Liver (tissue), 8 donors: ENCODE measurements at regions not wholly inside any gene's neighbourhood (a gene's known extent, or its start where the extent isn't known, plus 50 kb on each side); places are given as distances from the start of the nearest gene placed in this dataset.

Experiments used
- DNase-seq: peaks from one replicate; pipeline ENCODE4 v3.0.0-alpha.2; 2017; ENCODE audit warnings: low spot score
- H3K27ac ChIP-seq, 2 donors: one replicate each; pipeline ENCODE4 v1.7.0; 2013; ENCODE audit warnings: inconsistent platforms in 2 of 2, low read length in 2 of 2, control low read depth in 1 of 2, low read depth in 1 of 2, mild to moderate bottlenecking in 1 of 2
- H3K27me3 ChIP-seq, 4 donors: one replicate each; pipeline versions ENCODE4 v1.6.1 to v1.7.0; 2013; ENCODE audit warnings: low read length in 3 of 4, inconsistent platforms in 1 of 4, mild to moderate bottlenecking in 1 of 4, moderate library complexity in 1 of 4; ENCODE audit not compliant: control insufficient read depth in 4 of 4, insufficient read depth in 4 of 4
- H3K36me3 ChIP-seq, 4 donors: one replicate each; pipeline versions ENCODE4 v1.6.1 to v1.7.0; 2013; ENCODE audit warnings: low read length in 3 of 4, mild to moderate bottlenecking in 3 of 4, low read depth in 1 of 4, moderate library complexity in 1 of 4; ENCODE audit not compliant: control insufficient read depth in 4 of 4, insufficient read depth in 3 of 4
- H3K4me1 ChIP-seq, 4 donors: one replicate each; pipeline versions ENCODE4 v1.6.1 to v1.7.0; 2013; ENCODE audit warnings: low read length in 3 of 4, mild to moderate bottlenecking in 3 of 4, moderate library complexity in 1 of 4; ENCODE audit not compliant: control insufficient read depth in 4 of 4, insufficient read depth in 4 of 4
- H3K4me3 ChIP-seq, 3 donors: one replicate each; pipeline versions ENCODE4 v1.6.1 to v1.7.0; 2013; ENCODE audit warnings: low read length in 3 of 3, control low read depth in 1 of 3, low read depth in 1 of 3, mild to moderate bottlenecking in 1 of 3
- H3K9ac ChIP-seq, 2 donors: one replicate each; pipeline ENCODE4 v1.7.0; 2013; ENCODE audit warnings: low read length in 2 of 2, mild to moderate bottlenecking in 2 of 2, moderate library complexity in 2 of 2, control low read depth in 1 of 2, low read depth in 1 of 2
- H3K9me3 ChIP-seq, 4 donors: one replicate each; pipeline versions ENCODE4 v1.6.1 to v1.7.0; 2013; ENCODE audit warnings: low read length in 3 of 4; ENCODE audit not compliant: control insufficient read depth in 4 of 4
- EGR1 ChIP-seq, 2 donors: IDR thresholded peaks; 2 replicates each; pipeline ENCODE4 v1.6.1; 2016 to 2018; ENCODE audit warnings: antibody characterized with exemption in 2 of 2, low read depth in 2 of 2
- FOXA1 ChIP-seq: IDR thresholded peaks from 2 replicates; pipeline ENCODE4 v1.6.1; 2016; ENCODE audit warnings: antibody characterized with exemption
- GABPA ChIP-seq, 2 donors: IDR thresholded peaks in 1 of 2; conservative IDR thresholded peaks in 1 of 2; 2 replicates each; pipeline ENCODE4 v1.6.1; 2016; ENCODE audit warnings: antibody characterized with exemption in 2 of 2, mild to moderate bottlenecking in 1 of 2, moderate library complexity in 1 of 2
- HNF4A ChIP-seq, 2 donors: conservative IDR thresholded peaks; 2 replicates each; pipeline ENCODE4 v1.6.1; 2016; ENCODE audit warnings: antibody characterized with exemption in 2 of 2, mild to moderate bottlenecking in 2 of 2
- HNF4G ChIP-seq: IDR thresholded peaks from 2 replicates; pipeline ENCODE4 v1.6.1; 2016; ENCODE audit warnings: antibody characterized with exemption
- JUND ChIP-seq, 2 donors: IDR thresholded peaks; 2 replicates each; pipeline ENCODE4 v1.6.1; 2016; ENCODE audit warnings: antibody characterized with exemption in 2 of 2
- NR2F2 ChIP-seq: IDR thresholded peaks from 2 replicates; pipeline ENCODE4 v1.6.1; 2016; ENCODE audit warnings: antibody characterized with exemption
- RAD21 ChIP-seq, 2 donors: IDR thresholded peaks; 2 replicates each; pipeline ENCODE4 v1.6.1; 2016; ENCODE audit warnings: antibody characterized with exemption in 2 of 2, mild to moderate bottlenecking in 2 of 2
- RXRA ChIP-seq, 2 donors: IDR thresholded peaks; 2 replicates each; pipeline ENCODE4 v1.6.1; 2017 to 2018; ENCODE audit warnings: antibody characterized with exemption in 2 of 2, mild to moderate bottlenecking in 1 of 2
- SP1 ChIP-seq: IDR thresholded peaks from 2 replicates; pipeline ENCODE4 v1.6.1; 2018; ENCODE audit warnings: antibody characterized with exemption, mild to moderate bottlenecking
- TAF1 ChIP-seq: conservative IDR thresholded peaks from 2 replicates; pipeline ENCODE4 v1.6.1; 2016; ENCODE audit warnings: antibody characterized with exemption, mild to moderate bottlenecking
- YY1 ChIP-seq: IDR thresholded peaks from 2 replicates; pipeline ENCODE4 v1.6.1; 2016; ENCODE audit warnings: antibody characterized with exemption, mild to moderate bottlenecking
- WGBS: extraction: QIAGEN DNeasy Blood & Tissue Kit; methylation state at CpG from one replicate; pipeline ENCODE4 v1.1.7; 2013; 5-methylcytosine and 5-hydroxymethylcytosine counted together
- TF ChIP-seq, protein P1 (sequence below): IDR thresholded peaks from 2 replicates; pipeline ENCODE4 v1.6.1; 2016; ENCODE audit warnings: antibody characterized with exemption, mild to moderate bottlenecking
- TF ChIP-seq, protein P2 (sequence below): IDR thresholded peaks from 2 replicates; pipeline ENCODE4 v1.6.1; 2016; ENCODE audit warnings: antibody characterized with exemption
- TF ChIP-seq, protein P3 (sequence below): IDR thresholded peaks from 2 replicates; pipeline ENCODE4 v1.6.1; 2016; ENCODE audit warnings: antibody characterized with exemption
- TF ChIP-seq, protein P4 (sequence below): fragments of 150-350 bp; IDR thresholded peaks from 2 replicates; pipeline ENCODE4 v1.5.1; 2017; ENCODE audit warnings: improper control_type of control experiment, low read depth, low read length; ENCODE audit not compliant: missing input control
- donor health status: healthy.
- donor health status: healthy.
- donor health status: healthy.
- donor health status: healthy.
- donor health status: healthy.

DNA sequence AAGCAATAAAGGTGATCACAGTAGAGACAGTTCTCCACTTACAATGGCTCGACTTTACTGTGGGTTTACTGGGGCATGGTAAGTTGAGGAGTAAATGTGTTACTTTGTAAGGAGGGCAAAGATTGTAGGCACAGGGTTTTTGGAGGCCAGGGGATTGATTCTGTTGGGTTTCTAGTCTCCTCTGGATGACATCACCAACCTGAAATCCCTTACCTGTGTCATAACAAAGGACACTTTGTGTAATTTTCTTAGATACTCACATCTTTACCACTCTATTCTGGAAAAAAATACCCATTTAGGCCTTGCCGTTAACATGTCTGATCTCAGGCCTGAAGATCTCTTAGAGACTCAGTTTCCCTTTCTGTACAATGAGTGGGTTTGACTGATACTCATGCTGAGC is 161.7 kb downstream of the GLI2 start:
- Histone ChIP-seq H3K4me3 (no peak overlapping the region), H3K27ac (no peak overlapping the region), H3K4me1 (no peaks in the 10 kb centered on the region), H3K36me3 (no peaks in the 10 kb centered on the region), H3K9me3 (no peaks in the 10 kb centered on the region), H3K9ac (no peak overlapping the region), H3K27me3 (no peaks in the 10 kb centered on the region)
- no peak for DNase-seq
- 82% methylated on average over 2 of the region's 2 CpGs for WGBS
- TF ChIP-seq FOXA1 (no peak), EGR1 (IDR thresholded peaks at IDR 0.05; ENCODE audit: low read depth in 2 of 2) (no peak), GABPA (IDR thresholded peaks at IDR 0.05 in 1 of 2, conservative IDR thresholded peaks at IDR 0.05 in 1 of 2) (no peak), HNF4G (no peak), JUND (IDR thresholded peaks at IDR 0.05) (no peak), HNF4A (conservative IDR thresholded peaks at IDR 0.05) (no peak), NR2F2 (no peak), YY1 (no peak), RAD21 (IDR thresholded peaks at IDR 0.05) (no peak), TAF1 (no peak), SP1 (no peak)
- TF ChIP-seq, protein P1, sequence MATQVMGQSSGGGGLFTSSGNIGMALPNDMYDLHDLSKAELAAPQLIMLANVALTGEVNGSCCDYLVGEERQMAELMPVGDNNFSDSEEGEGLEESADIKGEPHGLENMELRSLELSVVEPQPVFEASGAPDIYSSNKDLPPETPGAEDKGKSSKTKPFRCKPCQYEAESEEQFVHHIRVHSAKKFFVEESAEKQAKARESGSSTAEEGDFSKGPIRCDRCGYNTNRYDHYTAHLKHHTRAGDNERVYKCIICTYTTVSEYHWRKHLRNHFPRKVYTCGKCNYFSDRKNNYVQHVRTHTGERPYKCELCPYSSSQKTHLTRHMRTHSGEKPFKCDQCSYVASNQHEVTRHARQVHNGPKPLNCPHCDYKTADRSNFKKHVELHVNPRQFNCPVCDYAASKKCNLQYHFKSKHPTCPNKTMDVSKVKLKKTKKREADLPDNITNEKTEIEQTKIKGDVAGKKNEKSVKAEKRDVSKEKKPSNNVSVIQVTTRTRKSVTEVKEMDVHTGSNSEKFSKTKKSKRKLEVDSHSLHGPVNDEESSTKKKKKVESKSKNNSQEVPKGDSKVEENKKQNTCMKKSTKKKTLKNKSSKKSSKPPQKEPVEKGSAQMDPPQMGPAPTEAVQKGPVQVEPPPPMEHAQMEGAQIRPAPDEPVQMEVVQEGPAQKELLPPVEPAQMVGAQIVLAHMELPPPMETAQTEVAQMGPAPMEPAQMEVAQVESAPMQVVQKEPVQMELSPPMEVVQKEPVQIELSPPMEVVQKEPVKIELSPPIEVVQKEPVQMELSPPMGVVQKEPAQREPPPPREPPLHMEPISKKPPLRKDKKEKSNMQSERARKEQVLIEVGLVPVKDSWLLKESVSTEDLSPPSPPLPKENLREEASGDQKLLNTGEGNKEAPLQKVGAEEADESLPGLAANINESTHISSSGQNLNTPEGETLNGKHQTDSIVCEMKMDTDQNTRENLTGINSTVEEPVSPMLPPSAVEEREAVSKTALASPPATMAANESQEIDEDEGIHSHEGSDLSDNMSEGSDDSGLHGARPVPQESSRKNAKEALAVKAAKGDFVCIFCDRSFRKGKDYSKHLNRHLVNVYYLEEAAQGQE: no peak
- TF ChIP-seq, protein P2, sequence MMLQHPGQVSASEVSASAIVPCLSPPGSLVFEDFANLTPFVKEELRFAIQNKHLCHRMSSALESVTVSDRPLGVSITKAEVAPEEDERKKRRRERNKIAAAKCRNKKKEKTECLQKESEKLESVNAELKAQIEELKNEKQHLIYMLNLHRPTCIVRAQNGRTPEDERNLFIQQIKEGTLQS: no peak

DNA sequence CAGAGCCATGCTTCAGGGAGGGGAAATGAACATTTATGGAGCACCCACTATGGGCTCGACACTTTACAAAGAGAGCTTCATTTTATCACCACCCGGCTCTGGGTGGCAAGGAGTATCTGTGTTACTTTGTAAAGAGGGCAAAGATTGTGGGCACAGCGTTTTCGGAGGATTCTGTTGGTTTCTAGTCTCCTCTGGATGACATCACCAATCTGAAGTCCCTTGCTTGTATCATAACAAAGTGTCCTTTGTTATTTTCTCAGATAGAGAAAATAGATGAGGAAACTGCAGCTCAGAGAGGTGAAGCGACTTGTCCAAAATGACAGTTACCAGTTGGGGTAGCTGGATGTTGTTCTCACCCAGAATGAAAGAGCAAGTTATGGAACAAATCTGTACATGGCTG is 162.8 kb downstream of the GLI2 start:
- Histone ChIP-seq H3K4me1 (no peaks in the 10 kb centered on the region), H3K27ac (no peak overlapping the region)
- WGBS: 87% methylated on average over 5 of the region's 5 CpGs

DNA sequence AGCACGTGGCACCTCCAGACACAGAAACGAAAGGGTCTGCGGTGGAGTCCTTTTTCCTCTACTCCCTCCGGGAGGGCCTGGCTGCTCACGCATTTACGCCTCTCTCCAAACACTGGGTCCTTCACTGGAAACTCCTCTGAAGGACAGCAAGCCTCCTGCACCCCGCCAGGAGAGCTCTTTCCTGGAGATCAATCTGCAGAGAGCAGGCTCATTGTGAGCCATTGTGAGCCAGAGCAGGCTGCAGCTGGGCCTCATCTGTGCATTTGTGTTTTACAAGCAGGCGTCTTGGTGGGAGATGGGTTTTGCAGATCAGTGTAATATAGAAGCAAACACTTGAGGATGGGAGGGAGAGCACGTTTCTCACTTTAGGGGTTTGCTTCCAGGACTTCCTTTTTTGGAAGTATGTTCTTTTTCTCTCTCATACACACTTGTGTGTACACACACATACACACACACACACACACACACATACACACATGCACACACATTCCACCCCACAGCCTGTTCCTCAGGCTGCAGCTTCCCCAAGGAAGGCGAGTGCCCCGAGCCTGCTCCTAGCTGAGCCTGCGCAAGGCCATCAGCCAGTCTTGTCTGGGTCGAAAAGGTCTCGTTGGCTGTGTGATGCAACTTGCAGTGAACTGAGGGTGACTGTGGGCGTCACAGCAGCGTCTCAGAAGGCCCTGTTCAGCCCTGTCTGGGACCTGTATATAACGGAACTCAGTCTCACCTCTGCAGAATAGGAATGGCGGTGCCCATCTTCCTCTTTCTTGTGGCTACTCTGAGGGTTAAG is 163.5 kb downstream of the GLI2 start:
- Histone ChIP-seq H3K27ac (no peak overlapping the region), H3K4me1 (no peaks in the 10 kb centered on the region), H3K9me3 (no peaks in the 10 kb centered on the region), H3K4me3 (no peak overlapping the region), H3K9ac (no peak overlapping the region), H3K36me3 (no peaks in the 10 kb centered on the region), H3K27me3 (peaks cover 0 to 3% (median under 1%) of the 10 kb centered on the region in 4 donors)
- WGBS: 69% methylated on average over 18 of the region's 18 CpGs
- DNase-seq: no peak
- TF ChIP-seq YY1 (no peak), FOXA1 (no peak), EGR1 (IDR thresholded peaks at IDR 0.05; ENCODE audit: low read depth in 2 of 2) (no peak), SP1 (no peak), HNF4G (no peak), GABPA (IDR thresholded peaks at IDR 0.05 in 1 of 2, conservative IDR thresholded peaks at IDR 0.05 in 1 of 2) (no peak), RAD21 (IDR thresholded peaks at IDR 0.05) (no peak), RXRA (IDR thresholded peaks at IDR 0.05) (no peak), HNF4A (conservative IDR thresholded peaks at IDR 0.05) (no peak)
- TF ChIP-seq, protein P3, sequence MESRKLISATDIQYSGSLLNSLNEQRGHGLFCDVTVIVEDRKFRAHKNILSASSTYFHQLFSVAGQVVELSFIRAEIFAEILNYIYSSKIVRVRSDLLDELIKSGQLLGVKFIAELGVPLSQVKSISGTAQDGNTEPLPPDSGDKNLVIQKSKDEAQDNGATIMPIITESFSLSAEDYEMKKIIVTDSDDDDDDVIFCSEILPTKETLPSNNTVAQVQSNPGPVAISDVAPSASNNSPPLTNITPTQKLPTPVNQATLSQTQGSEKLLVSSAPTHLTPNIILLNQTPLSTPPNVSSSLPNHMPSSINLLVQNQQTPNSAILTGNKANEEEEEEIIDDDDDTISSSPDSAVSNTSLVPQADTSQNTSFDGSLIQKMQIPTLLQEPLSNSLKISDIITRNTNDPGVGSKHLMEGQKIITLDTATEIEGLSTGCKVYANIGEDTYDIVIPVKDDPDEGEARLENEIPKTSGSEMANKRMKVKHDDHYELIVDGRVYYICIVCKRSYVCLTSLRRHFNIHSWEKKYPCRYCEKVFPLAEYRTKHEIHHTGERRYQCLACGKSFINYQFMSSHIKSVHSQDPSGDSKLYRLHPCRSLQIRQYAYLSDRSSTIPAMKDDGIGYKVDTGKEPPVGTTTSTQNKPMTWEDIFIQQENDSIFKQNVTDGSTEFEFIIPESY: no peak
- TF ChIP-seq, protein P2: no peak
- TF ChIP-seq, protein P4, sequence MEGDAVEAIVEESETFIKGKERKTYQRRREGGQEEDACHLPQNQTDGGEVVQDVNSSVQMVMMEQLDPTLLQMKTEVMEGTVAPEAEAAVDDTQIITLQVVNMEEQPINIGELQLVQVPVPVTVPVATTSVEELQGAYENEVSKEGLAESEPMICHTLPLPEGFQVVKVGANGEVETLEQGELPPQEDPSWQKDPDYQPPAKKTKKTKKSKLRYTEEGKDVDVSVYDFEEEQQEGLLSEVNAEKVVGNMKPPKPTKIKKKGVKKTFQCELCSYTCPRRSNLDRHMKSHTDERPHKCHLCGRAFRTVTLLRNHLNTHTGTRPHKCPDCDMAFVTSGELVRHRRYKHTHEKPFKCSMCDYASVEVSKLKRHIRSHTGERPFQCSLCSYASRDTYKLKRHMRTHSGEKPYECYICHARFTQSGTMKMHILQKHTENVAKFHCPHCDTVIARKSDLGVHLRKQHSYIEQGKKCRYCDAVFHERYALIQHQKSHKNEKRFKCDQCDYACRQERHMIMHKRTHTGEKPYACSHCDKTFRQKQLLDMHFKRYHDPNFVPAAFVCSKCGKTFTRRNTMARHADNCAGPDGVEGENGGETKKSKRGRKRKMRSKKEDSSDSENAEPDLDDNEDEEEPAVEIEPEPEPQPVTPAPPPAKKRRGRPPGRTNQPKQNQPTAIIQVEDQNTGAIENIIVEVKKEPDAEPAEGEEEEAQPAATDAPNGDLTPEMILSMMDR: no peak

More for the DNA sequence above, 162.8 kb downstream of the GLI2 start:
- Histone ChIP-seq H3K4me3 (no peak overlapping the region), H3K9ac (no peak overlapping the region), H3K36me3 (no peaks in the 10 kb centered on the region), H3K9me3 (no peaks in the 10 kb centered on the region), H3K27me3 (peaks cover 0 to 2% (median 0%) of the 10 kb centered on the region in 4 donors)
- DNase-seq: no peak
- no peak for TF ChIP-seq TAF1
